Esophagus mucosa (tissue), 1 donor: ENCODE measurements at regions not wholly inside any gene's neighbourhood (a gene's known extent, or its start where the extent isn't known, plus 50 kb on each side); places are given as distances from the start of the nearest gene placed in this dataset.

Experiments
- ATAC-seq: fragments of 200-7000 bp; cut with Tn5 transposase; one replicate; pipeline ENCODE4 v1.9.1; 2020
- donor health status: DM: yes; HTN: yes; CAD: no.

DNA sequence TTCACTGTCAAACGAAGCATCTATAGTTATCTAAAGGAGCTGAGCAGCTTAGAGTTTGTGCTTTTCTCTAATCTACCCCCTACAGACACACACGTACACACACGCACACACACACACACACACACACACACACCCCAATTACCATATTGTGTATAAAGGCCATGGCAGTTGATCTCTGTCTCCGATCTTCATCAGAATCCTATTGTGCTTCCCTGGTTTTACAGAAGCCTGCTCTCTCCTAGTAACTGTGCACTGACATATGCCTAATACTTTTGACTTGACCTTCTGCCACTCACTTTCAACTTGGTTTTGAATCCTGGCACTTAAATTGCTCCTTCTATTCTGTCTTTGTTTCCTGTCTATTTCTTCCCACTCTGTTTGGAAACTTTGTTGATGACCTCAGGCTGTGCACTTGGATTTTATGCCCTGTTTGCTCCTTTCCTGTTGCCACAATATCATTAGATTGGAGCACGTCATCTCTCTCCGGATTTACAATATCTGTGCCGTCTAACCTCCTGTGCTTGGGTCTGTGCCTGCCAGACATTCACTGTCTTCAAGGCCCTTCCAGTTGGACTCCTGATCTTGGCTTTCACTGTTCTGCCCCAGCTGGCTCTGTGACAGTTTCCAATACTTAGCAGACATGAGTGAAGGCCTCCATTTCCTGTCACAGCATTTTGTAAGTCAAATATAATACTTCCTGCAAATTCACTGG, 928.1 kb downstream of the FAT4 start:
- ATAC-seq = no peak

DNA sequence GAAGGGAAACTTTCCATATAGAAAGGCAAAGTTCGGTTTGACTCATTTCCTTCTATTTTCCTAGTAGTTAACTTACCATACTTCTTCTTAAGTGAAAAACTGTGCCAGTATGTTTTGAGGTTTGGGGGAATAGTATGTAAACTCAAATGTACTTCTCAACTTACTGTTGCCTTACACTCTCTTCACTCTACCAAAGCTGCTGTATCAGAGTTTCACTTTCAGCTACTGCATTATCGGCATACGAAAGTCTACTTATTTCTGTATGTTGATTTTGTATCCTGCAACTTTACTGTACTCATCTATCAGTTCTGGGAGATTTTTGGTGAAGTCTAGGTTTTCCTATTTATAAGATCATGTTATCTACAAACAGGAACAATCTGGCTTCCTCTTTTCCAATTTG, 932.7 kb downstream of the FAT4 start:
- no peak for ATAC-seq

DNA sequence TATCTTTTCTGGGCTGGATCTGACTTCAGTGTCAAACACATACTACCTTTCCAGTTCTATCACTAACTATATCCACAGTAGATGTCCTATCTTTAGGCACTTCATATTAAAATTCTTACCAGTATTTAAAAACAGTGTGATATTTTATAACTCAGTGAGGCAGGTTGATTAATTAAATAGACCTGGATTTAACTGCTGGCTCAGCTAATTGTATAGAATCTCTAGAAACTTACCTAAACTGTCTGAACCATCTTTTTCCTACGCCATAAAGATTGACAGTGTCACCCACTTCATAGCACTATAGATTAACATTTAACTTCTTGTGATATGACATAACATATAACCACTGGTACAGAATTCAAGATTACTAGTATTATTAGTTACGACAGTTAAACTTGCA, 935.3 kb downstream of the FAT4 start:
- ATAC-seq = no peak

DNA sequence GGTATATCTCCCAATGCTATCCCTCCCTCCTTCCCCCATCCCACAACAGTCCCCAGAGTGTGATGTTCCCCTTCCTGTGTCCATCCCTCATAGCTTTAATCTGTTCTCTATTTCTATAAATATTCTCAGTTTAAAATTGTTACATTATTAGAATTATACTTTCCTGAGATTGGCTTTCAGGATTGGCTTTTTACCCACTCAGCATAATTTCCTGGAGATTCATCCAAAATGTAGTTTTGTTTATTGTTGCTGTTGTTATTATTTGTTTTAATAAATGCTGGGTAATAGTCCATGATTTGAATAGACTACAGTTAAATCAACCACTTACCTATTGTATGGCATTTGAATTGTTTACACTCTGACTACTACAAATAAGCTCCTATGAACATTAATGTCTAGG, 936.4 kb downstream of the FAT4 start:
- ATAC-seq = no peak

DNA sequence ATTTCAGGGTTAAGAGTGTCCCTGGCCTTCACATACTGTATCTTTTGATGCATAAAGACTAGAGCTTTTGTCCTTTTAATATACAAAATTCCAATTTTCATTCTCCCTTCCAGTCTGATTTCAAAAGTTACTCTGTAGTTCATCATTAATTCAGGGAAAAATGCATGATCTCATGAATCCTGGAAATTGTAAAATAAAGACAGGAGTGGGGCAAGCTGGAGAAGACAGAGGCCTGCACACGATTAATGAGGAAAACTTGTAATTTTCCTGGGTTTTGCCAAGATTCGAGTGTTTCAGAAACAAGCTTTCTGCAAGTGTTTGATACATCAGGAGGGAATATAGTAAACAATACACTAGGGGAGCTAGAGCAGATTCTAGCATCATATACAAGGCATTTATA, 947.9 kb downstream of the FAT4 start:
- ATAC-seq = no peak

DNA sequence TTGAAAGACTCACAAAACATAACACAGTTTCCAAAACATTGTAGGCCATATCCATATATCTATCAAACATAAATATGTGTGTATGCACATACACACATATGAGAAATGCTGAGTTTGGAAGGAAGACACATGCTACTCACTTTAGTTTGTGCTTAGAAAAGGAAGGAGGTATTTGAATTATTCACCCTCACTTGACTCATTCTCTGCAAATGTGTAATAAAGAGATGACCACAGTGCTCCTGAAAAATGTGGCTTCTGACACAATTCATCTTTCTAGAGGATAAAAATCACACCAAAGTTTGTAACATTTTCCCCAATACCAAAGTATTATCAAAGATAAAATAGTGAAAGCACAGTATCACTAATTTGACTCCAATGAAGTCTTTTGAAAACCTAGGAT, 950.1 kb downstream of the FAT4 start:
- ATAC-seq = no peak

DNA sequence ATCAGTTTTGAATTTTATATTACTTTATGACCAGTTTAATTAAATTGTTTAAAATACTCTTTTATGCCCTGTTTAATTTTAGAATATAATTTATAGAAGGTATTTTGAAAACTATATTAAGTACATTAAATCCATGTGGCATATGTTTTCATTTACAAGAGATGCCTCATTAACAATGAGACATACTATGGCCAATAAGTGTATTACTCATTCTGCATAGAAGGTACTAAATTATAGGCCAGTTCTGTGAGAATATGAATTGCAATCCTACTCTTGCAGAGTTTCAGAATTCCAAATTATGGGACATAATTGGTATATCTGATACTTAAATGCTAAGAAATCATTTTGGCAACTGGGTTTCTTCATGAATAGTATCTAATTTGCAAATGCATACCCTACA, 951.1 kb downstream of the FAT4 start:
- ATAC-seq = no peak

DNA sequence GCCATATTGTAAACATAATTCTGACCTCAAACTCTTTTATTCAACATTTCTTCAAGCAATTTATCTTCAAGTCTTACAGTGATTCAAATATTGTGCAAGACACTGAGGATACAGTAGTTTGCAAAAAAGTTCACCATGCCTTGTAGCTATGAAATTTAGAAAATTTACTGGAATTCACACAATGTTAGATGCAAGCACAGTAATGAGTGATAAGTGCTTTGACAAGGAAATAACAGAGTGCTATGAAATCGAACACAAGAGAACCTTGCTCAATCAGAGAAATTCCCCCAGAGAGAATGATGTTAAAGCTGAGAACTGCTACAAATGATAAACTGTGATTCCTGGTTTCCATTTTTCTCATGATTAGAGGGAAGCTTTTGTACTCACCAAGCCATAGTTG, 952.9 kb downstream of the FAT4 start:
- no peak for ATAC-seq

DNA sequence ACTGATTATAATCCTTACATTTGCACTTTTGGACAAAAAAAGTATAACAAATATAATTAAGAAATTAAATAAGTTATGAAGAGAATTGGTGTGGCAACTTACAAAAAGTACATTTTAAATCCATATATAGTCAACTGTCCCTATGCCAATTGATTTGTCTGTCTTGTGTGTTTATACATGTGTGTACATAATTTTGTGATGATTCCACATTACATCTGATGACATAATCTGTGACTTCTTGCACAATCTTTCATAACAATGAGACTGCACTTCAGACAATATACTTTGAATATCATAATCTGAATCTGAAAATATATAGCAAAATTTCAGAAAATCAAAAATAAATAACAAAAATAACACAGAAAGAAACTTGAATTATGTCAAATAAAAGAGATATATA, 953.4 kb downstream of the FAT4 start:
- ATAC-seq = no peak

DNA sequence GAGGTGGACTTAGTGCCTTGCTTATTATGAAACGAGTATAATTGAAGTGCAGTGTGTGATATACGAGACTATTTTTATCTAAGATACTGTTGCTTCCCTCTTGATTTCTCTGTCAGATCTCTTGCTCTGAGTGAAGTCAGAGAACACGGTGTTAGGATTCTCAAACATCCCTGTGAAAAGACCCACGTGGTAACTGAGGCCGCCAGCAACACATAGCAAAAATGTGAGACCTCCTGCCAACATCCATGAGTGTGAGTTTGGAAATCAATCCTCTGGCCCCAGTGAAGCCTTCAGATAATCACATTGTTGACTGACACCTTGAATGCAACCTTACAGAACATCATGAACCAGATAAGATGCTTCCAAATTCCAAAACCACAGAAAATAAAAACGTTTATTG, 954.4 kb downstream of the FAT4 start:
- ATAC-seq = no peak

DNA sequence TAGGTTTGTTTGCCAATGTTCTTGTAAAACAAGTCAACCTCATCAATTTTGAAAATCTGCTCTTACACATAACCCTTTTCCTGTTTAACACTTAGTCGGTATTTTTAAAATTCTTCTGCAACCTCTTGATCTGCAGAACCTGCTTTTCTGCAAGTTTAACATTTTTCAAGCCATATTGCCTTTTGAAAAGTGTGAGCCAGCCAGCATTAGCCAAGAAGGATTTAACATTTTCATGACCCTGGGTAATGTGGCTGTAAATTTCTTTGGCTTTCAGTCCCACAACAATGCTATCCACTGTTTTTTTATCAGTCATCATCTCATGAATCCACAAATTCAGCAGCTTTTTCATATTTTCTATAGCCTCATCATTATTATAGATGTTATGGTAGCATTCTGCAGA, 956.5 kb downstream of the FAT4 start:
- ATAC-seq = no peak

DNA sequence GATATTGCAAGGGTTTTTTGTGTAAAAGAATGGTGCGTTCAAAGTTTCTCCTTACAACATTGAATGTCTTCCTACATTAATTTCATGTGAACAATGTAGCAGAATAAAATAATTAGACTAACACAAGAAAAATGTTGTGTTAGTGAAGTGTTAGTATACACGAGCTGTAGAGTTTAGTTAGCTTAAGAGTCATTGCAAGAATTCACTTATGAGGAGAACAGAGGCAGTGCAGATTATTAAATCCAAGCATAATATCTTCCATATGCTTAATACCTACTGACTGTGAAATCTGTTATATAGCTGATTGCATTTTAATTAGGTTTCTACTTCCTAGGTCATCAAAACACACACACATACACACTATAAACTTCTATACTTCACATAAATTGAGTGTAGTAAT, 959.0 kb downstream of the FAT4 start:
- no peak for ATAC-seq

DNA sequence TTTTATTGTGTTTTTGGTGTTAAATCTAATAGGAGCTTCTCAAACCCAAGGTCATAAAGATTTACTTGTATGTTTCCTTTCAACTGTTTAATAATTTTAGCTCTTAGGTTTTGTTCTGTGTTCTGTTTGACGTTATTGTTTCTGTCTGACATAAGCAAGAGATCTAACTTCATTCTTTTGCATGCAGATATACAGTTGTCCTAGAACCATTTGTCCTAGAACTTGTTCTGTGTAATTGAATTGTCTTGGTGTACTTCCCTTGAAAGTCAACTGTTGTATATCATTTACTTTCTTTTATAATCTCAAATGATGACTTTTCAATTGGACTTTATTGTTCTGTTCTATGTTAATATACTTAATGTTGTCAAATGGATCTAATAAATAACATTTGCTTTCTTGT, 977.1 kb downstream of the FAT4 start:
- no peak for ATAC-seq

DNA sequence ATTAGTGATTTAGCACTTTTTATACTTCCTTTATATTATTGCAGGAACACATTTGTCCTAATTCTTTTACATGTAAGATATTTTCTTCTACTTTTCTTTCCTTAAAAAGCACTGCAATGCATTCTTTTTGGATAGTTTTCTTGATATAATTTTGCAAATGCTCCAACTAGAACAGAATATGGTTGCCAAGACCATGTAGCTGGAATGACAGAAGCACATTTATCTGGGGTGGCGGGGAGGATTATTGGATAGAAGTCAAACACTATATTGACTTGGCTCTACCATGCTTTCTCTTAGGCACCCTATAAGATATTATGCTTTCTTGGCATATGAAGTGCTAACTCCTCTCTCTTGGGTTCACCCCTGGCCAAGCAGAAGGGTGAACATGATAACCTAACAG, 983.5 kb downstream of the FAT4 start:
- ATAC-seq = no peak

DNA sequence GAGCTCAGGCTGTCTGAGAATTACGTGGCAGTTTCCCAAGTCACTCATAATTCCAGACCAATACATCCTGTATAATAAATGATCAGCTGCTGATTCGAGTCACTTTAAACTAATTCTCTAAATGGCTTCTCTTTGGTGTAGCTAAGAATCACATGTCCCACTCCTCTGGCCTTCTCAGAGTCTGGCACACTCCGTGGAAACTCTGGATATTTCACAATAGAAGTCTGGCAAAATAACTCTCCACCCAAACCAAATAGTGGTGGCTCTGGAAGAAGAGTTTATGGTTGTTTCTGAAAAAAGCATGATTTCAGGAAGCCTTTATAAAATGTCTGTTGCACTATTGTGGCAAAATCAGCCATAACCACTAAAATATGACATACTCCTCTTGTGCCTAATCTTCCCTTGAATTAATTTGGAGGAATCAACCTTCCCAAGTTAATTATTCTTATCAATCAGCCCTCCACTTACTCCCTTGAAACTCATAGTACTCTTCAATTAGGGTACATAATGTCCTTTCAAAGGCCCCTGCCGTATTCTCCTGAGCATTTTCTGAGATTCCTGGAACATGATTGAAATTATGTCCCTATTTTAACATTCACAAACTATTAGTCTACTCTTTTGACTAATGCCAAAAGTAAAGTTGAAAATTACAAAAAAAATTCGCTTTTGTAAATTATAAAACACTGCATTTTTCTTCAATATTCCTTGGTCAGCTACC, 991.6 kb downstream of the FAT4 start:
- no peak for ATAC-seq

DNA sequence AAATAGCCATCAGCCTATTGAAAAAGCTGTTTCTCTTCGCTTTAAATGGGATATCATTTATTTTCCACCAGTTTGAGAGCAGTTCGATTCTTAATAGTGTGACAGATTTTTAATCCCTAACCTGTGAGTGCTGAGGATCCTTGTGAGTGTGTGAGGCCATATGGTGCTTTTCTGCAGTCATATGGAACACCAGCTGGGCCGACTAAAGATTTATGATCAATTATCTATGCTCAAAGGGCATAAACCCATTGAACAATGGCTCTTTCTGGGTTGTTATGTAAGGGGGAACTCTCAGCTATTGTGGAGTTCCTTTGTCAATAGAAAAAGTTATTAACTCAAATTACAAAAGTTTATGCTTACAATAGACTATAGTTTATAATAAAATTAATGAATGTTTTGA, 1003.6 kb downstream of the FAT4 start:
- no peak for ATAC-seq

DNA sequence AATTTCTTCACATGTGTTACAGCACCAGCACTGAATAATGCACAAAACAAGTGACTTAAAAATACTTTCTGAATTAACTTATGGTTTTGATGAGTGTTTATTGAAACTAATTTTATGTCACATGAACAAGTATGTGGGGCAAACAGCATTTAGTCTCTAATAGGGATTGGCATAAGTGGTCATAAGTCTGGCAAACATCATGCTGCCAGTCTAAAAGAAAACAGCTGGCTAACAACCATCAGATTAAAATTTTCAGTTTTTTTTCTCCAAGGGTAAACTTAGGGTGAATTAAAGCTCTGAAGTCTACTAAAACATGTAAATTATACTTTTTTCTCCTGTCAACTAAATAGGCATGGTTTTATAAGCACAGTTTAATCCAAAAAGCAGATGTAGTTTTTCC, 1014.2 kb downstream of the FAT4 start:
- no peak for ATAC-seq

DNA sequence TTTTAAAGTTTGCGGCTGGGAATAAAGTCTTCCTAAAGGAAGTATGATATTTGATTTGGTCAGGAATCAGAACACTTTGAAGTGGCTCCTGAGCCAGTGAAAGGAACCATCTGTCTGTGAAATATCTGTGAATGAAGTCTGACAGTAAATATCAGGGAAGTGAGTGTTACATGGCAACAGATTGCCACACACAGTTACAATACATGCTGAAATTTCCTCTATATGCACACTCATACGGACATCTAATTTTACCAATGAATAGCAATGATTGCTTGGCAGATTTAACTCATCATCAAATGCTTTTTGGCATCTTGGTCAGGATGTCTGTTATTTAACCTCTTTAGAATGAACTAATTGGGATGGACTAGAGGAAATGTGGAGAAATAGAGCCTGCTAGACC, 1023.8 kb downstream of the FAT4 start:
- no peak for ATAC-seq

DNA sequence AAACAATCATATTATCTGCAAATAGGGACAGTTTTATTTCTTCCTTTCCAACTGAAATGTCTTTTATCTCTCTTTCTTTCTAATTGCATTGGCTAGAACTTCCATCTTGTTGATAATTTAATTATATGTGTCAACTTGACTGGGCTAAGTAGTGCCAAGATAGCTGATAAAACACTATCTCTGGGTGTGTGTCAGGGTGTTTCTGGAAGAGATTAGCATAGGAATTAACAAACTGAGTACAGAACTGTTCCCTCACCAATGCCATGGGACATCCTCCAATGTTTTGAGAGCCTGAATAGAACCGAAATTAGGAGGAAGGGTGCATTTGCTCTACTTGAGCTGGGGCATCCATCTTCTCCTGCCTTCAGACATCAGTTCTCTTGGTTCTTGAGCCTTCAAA, 1027.2 kb downstream of the FAT4 start:
- no peak for ATAC-seq

DNA sequence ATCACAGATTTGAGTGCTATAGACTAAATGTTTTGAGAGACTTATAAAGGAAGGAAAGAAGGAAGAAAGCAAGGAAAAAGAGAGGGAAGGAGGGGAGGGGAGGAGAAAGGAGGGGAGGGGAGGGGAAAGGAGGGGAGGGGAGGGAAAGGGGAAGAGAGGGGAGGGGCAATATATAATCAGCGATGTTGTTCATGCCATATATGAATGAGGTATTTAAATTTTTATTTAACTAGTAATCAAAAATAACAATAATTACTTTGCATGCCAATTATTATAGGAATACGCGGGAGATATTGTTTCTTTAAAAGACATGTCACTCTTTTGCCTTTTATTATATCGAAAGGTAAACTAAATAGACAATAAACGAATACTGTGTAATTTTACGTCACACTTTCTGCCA, 1029.7 kb downstream of the FAT4 start:
- no peak for ATAC-seq

DNA sequence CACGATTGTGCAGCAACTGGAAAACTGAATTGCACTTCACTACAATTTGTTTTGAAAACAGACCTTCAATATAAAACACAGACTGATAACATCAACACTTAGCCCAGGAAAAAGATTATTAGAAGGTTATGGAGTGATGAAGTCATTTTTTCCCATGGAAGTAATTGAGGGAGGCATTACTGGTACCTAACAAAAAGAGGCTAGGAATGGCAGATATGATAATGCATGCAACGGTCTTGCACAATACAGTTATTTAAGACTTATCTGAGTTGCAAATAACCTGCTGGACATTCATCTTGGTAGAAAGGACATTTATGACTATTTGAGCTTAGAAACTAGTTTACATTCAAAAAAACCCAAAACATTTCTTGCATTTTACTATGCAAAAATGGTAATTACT, 1031.9 kb downstream of the FAT4 start:
- no peak for ATAC-seq

DNA sequence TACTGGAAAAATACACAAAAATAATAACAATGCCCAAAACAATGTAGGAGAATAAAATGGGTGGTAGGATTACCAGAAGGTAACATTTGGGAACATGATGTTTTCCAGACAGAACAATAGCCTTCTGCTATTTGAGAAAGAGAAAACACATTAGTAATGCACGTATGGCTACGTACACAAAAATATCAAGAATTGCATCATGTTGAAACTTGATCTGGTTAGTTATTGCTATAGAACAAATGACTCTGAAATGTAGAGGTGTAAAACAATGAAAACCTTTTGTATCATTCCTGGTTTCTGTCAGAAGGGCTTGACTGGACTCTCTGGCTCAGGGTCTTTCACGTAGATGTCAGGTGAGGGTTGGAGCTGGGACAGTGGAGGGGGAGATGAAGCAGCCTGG, 1040.0 kb downstream of the FAT4 start:
- no peak for ATAC-seq

DNA sequence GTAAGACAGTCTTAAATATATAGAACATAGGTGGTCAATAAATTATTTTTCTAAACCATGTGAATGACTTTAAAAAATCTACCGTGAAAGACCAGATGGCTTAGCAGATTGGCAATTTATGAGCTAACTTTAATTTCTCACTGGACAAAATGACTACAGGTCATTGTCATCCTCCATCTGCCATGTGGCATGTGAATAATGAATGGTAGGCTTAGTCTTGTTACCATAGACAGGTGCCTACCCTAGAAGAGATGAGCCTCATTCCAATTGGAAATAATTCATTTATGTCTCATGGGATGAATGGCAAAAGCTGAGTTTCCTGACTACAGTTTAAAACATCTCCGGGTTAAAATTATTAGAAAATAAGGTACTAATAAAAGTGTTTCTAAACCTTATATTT, 1043.3 kb downstream of the FAT4 start:
- no peak for ATAC-seq

DNA sequence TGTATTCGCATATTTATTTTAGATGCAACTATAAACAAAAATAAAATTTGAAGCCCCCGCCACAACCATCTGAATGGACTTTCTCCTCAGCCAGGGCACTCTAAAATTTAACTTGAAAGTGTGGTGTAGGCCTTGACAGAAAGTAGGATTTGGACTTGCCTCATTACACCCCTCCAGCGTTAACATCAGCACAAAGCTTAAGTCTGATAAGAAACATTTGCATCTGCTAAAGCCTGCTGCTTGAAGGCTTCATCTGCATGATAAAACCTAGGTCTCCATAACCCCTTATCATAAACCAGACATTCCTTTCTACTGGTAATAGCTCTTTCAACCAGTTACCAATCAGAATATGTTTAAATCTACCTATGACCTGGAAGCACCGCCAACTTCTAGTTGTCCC, 1046.5 kb downstream of the FAT4 start:
- ATAC-seq = no peak
